GM12872 (cell line): ENCODE measurements at regions not wholly inside any gene's neighbourhood (a gene's known extent, or its start where the extent isn't known, plus 50 kb on each side); places are given as distances from the start of the nearest gene placed in this dataset.

Experiments used
- CTCF ChIP-seq: IDR thresholded peaks from 3 replicates; pipeline ENCODE4 v1.5.1; 2011; ENCODE audit warnings: low read depth, mild to moderate bottlenecking, low read length, moderate library complexity; ENCODE audit not compliant: insufficient read depth

GRCh38 chr5:169413416-169413815, 112.5 kb upstream of the SLIT3 start:
- TF ChIP-seq CTCF: no peak

DNA sequence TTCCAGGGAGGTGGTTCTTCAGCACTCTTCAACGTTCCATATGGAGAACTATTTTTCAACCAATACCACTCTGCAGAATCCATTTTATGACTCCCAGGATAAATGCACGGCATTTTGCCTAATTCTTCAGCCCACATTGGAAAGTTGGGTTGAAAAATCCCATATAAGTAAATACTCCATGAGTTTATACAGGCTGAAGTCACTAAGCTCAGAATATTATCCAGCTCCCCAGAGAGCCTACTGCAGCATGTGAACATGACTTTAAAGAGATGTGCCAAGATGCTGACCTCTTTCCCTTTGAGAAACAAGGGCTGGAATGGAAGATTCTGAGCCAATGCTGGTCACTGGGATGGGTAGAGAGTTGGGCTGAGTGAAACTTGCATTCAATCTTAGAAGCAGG, 111.9 kb upstream of the SLIT3 start:
- TF ChIP-seq CTCF: no peak

DNA sequence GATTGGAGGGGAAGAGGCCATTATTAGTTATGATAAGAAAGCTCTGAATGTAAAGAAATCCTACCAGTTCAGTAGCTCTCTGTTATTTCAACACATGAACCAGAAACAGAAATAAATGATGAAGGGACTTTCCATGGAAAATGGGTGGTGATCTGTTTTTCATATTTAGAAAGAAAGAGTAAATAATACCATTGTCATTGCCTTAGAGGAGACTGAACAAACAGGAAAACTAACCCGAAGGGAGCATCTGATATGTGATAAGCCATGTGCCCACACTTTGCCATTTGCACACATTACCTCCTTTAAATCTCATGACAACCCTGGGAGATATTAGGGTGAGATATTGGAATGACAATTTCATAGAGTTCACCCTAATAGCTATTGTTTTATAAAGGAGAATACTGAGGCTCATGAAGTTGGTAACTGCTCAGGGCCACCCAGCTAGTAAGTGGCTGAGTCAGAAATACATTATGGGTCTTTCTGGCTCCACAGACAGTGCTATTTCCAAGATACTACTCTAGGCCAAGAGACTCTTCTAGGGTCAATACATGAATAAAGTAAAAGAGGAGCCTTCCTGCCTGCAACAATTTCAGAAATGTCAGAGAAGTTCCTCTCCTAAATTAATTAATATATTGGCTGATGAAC, 111.0 kb upstream of the SLIT3 start:
- no peak for TF ChIP-seq CTCF

- TF ChIP-seq CTCF: no peak
Observed at GRCh38 chr5:169410996-169411783, 110.3 kb upstream of the SLIT3 start.

- TF ChIP-seq CTCF: no peak
Observed at GRCh38 chr5:169408731-169409130, 107.8 kb upstream of the SLIT3 start.

- TF ChIP-seq CTCF: no peak
Observed at GRCh38 chr5:169408171-169408570, 107.2 kb upstream of the SLIT3 start.

GRCh38 chr5:169404223-169404622, 103.3 kb upstream of the SLIT3 start:
- TF ChIP-seq CTCF: no peak
